SK-N-SH (cell line): ENCODE measurements at regions not wholly inside any gene's neighbourhood (a gene's known extent, or its start where the extent isn't known, plus 50 kb on each side); places are given as distances from the start of the nearest gene placed in this dataset.

Source experiments
- CHD2 ChIP-seq: fragments of 150-350 bp; IDR thresholded peaks from 2 replicates; pipeline ENCODE4 v1.6.1; 2018; ENCODE audit warnings: low read length; ENCODE audit not compliant: partially characterized antibody
- YY1 ChIP-seq: IDR thresholded peaks from 2 replicates; pipeline ENCODE4 v1.4.0; 2012; ENCODE audit warnings: low read depth, mild to moderate bottlenecking
- TF ChIP-seq, protein P1 (sequence below): fragments of 200-600 bp; sonication (generic); IDR thresholded peaks from 2 replicates; pipeline ENCODE4 v1.6.1; 2017; ENCODE audit warnings: antibody characterized with exemption, mild to moderate bottlenecking, moderate library complexity

DNA sequence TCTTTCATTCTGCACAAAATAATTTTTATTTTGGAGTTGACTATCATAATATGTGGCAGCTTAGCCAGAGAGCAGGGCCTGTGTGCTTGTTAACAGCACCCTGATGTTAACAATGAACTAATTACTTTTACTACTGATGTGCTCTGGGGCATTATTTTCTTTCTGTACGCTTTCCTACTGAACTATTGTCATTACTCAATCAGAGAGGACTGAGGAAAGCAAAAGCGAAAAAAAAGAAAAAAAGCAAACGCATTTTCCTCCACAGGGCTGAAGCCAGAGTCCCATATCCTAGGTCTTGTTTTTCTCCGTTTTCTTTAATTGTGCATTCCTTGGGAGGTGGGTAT lies 221.2 kb downstream of the TTLL7 start:
- TF ChIP-seq, protein P1, sequence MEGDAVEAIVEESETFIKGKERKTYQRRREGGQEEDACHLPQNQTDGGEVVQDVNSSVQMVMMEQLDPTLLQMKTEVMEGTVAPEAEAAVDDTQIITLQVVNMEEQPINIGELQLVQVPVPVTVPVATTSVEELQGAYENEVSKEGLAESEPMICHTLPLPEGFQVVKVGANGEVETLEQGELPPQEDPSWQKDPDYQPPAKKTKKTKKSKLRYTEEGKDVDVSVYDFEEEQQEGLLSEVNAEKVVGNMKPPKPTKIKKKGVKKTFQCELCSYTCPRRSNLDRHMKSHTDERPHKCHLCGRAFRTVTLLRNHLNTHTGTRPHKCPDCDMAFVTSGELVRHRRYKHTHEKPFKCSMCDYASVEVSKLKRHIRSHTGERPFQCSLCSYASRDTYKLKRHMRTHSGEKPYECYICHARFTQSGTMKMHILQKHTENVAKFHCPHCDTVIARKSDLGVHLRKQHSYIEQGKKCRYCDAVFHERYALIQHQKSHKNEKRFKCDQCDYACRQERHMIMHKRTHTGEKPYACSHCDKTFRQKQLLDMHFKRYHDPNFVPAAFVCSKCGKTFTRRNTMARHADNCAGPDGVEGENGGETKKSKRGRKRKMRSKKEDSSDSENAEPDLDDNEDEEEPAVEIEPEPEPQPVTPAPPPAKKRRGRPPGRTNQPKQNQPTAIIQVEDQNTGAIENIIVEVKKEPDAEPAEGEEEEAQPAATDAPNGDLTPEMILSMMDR: no peak
- TF ChIP-seq YY1: no peak
- no peak for TF ChIP-seq CHD2
